ENCODE measurements at regions not wholly inside any gene's neighbourhood (a gene's known extent, or its start where the extent isn't known, plus 50 kb on each side); places are given as distances from the start of the nearest gene placed in this dataset.
"Not testable (repeated sequence)": the region's sequence is repeated elsewhere in the genome, so short reads cannot be mapped to it uniquely, and the experiment has no call there.

GRCh38 chr22:22346401-22347107 is 102.0 kb downstream of the VPREB1 start:
- no peak for DNase-seq

GRCh38 chr22:22348127-22348814 is 103.7 kb downstream of the VPREB1 start:
- DNase-seq = no peak

GRCh38 chr22:22348815-22349454 is 104.3 kb downstream of the VPREB1 start:
- no peak for DNase-seq

GRCh38 chr22:22349455-22349836 is 104.9 kb downstream of the VPREB1 start:
- DNase-seq = no peak

- no peak for DNase-seq
Observed at GRCh38 chr22:22351366-22351765, 106.8 kb downstream of the VPREB1 start.

- no peak for DNase-seq
Observed at GRCh38 chr22:22352371-22352999, 107.9 kb downstream of the VPREB1 start.

GRCh38 chr22:22355096-22355834 is 110.7 kb downstream of the VPREB1 start:
- DNase-seq = no peak

- DNase-seq = peak; percentile 57
Observed at GRCh38 chr22:22357024-22357883, 112.7 kb downstream of the VPREB1 start.

- no peak for DNase-seq
Observed at GRCh38 chr22:22358152-22358551, 113.6 kb downstream of the VPREB1 start.

- DNase-seq = no peak
Observed at GRCh38 chr22:22358686-22359085, 114.1 kb downstream of the VPREB1 start.

GRCh38 chr22:22359465-22359864 is 114.9 kb downstream of the VPREB1 start:
- no peak for DNase-seq

GRCh38 chr22:22360014-22360413 is 115.4 kb downstream of the VPREB1 start:
- no peak for DNase-seq

GRCh38 chr22:22362311-22362710 is 117.7 kb downstream of the VPREB1 start:
- DNase-seq = no peak

GRCh38 chr22:22362936-22363335 is 118.3 kb downstream of the VPREB1 start:
- DNase-seq = no peak

- no peak for DNase-seq
Observed at GRCh38 chr22:22364207-22364606, 119.6 kb downstream of the VPREB1 start.

GRCh38 chr22:22366537-22366936 is 122.0 kb downstream of the VPREB1 start:
- no peak for DNase-seq

GRCh38 chr22:22368516-22368915 is 123.9 kb downstream of the VPREB1 start:
- DNase-seq = no peak

GRCh38 chr22:22369219-22369963 is 124.8 kb downstream of the VPREB1 start:
- not testable (repeated sequence) for DNase-seq

- DNase-seq = no peak
Observed at GRCh38 chr22:22369964-22370270, 125.3 kb downstream of the VPREB1 start.

- DNase-seq = no peak
Observed at GRCh38 chr22:22371031-22371541, 126.5 kb downstream of the VPREB1 start.

GRCh38 chr22:22372086-22372485 is 127.5 kb downstream of the VPREB1 start:
- no peak for DNase-seq
